WTC11 (cell line): ENCODE measurements at regions not wholly inside any gene's neighbourhood (a gene's known extent, or its start where the extent isn't known, plus 50 kb on each side); places are given as distances from the start of the nearest gene placed in this dataset.

Experiments used
- ATAC-seq: fragments of 200-7000 bp; cut with Tn5 transposase; 2 replicates; pipeline ENCODE4 v1.10.0; 2021; ENCODE audit warnings: mild to moderate bottlenecking, moderate library complexity
- CTCF ChIA-PET: fragments of 300-600 bp; sonication (Branson Sonifier 250); formaldehyde crosslinking; loops from one replicate; lab custom pipeline; 2021; ENCODE audit warnings: antibody characterized with exemption; lab: Charles Lee
- POLR2A ChIA-PET: fragments of 350-600 bp; sonication (Branson Sonifier 250); formaldehyde crosslinking; loops from one replicate; lab custom pipeline; 2021; ENCODE audit warnings: antibody characterized with exemption; lab: Charles Lee
- DNase-seq: peaks from one replicate; pipeline ENCODE4 v3.0.0; 2021; ENCODE audit warnings: low spot score
- H3K27ac Mint-ChIP-seq: 2 replicates; pipeline ENCODE4 v1.8.0; 2021; ENCODE audit warnings: mixed read lengths
- H3K27me3 Mint-ChIP-seq: 2 replicates; pipeline ENCODE4 v1.8.0; 2021; ENCODE audit warnings: low read depth, mild to moderate bottlenecking, moderate library complexity, mixed read lengths
- H3K36me3 Mint-ChIP-seq: 2 replicates; pipeline ENCODE4 v1.8.0; 2021; ENCODE audit warnings: mixed read lengths
- H3K4me1 Mint-ChIP-seq: 2 replicates; pipeline ENCODE4 v1.8.0; 2022; ENCODE audit warnings: mixed read lengths
- H3K4me3 Mint-ChIP-seq: 2 replicates; pipeline ENCODE4 v1.8.0; 2021; ENCODE audit warnings: mild to moderate bottlenecking, moderate library complexity, mixed read lengths
- H3K9me3 Mint-ChIP-seq: 2 replicates; pipeline ENCODE4 v1.8.0; 2021; ENCODE audit warnings: mixed read lengths
- ATF1 ChIP-seq: sonication (generic); formaldehyde crosslinking; IDR thresholded peaks from 2 replicates; pipeline ENCODE4 v1.8.1; 2023; ENCODE audit warnings: mild to moderate bottlenecking, moderate library complexity, missing genetic modification reagents
- ATF2 ChIP-seq: sonication (generic); formaldehyde crosslinking; IDR thresholded peaks from 2 replicates; pipeline ENCODE4 v1.8.1; 2022; ENCODE audit warnings: low read depth, missing genetic modification reagents, borderline replicate concordance
- ATF6 ChIP-seq: sonication (generic); formaldehyde crosslinking; IDR thresholded peaks from 2 replicates; pipeline ENCODE4 v1.8.1; 2023; ENCODE audit warnings: mild to moderate bottlenecking, missing genetic modification reagents
- CBFB ChIP-seq: sonication (generic); formaldehyde crosslinking; IDR thresholded peaks from 2 replicates; pipeline ENCODE4 v1.8.1; 2022; ENCODE audit warnings: mild to moderate bottlenecking, low read depth, missing genetic modification reagents
- CDX4 ChIP-seq: fragments of 250-450 bp; sonication (Bioruptor Pico); IDR thresholded peaks from 2 replicates; pipeline ENCODE4 v1.9.0; 2021; ENCODE audit warnings: moderate library complexity, mild to moderate bottlenecking, inconsistent platforms, borderline replicate concordance
- CREB1 ChIP-seq: sonication (generic); formaldehyde crosslinking; IDR thresholded peaks from 2 replicates; pipeline ENCODE4 v1.8.0; 2023; ENCODE audit warnings: mild to moderate bottlenecking, missing genetic modification reagents
- CTCF ChIP-seq: fragments of 200-600 bp; IDR thresholded peaks from 2 replicates; pipeline ENCODE4 v1.8.0; 2022; ENCODE audit warnings: antibody characterized with exemption
- E2F5 ChIP-seq: sonication (generic); formaldehyde crosslinking; IDR thresholded peaks from 2 replicates; pipeline ENCODE4 v1.8.1; 2022; ENCODE audit warnings: mild to moderate bottlenecking, moderate library complexity, missing genetic modification reagents
- ELF4 ChIP-seq: sonication (generic); formaldehyde crosslinking; IDR thresholded peaks from 2 replicates; pipeline ENCODE4 v1.8.1; 2022; ENCODE audit warnings: low read depth, mild to moderate bottlenecking, moderate library complexity, missing genetic modification reagents
- EMX1 ChIP-seq: fragments of 250-450 bp; sonication (Bioruptor Pico); IDR thresholded peaks from 2 replicates; pipeline ENCODE4 v1.8.0; 2021; ENCODE audit warnings: mild to moderate bottlenecking
- GTF2I ChIP-seq: fragments of 250-450 bp; sonication (Bioruptor Pico); conservative IDR thresholded peaks from 2 replicates; pipeline ENCODE4 v1.4.0; 2021; ENCODE audit warnings: mild to moderate bottlenecking
- HMGA2 ChIP-seq: fragments of 250-450 bp; sonication (Bioruptor Pico); IDR thresholded peaks from 2 replicates; pipeline ENCODE4 v1.4.0; 2021; ENCODE audit warnings: mild to moderate bottlenecking, moderate library complexity
- KAT7 ChIP-seq: sonication (generic); formaldehyde crosslinking; IDR thresholded peaks from 2 replicates; pipeline ENCODE4 v1.8.1; 2023; ENCODE audit warnings: missing genetic modification reagents, mild to moderate bottlenecking, borderline replicate concordance
- MYBL2 ChIP-seq: sonication (generic); formaldehyde crosslinking; IDR thresholded peaks from 2 replicates; pipeline ENCODE4 v1.8.1; 2023; ENCODE audit warnings: mild to moderate bottlenecking, moderate library complexity, missing genetic modification reagents
- NFATC4 ChIP-seq: fragments of 250-450 bp; sonication (Bioruptor Pico); IDR thresholded peaks from 2 replicates; pipeline ENCODE4 v1.9.0; 2021; ENCODE audit warnings: mild to moderate bottlenecking
- NR3C1 ChIP-seq: sonication (generic); formaldehyde crosslinking; conservative IDR thresholded peaks from 2 replicates; pipeline ENCODE4 v1.8.1; 2023; ENCODE audit warnings: low read depth, mild to moderate bottlenecking, missing genetic modification reagents
- OVOL2 ChIP-seq: fragments of 250-450 bp; sonication (Bioruptor Pico); IDR thresholded peaks from 2 replicates; pipeline ENCODE4 v1.9.0; 2021; ENCODE audit warnings: mild to moderate bottlenecking, borderline replicate concordance
- PRDM15 ChIP-seq: sonication (generic); formaldehyde crosslinking; IDR thresholded peaks from 2 replicates; pipeline ENCODE4 v1.8.0; 2022; ENCODE audit warnings: missing genetic modification reagents
- PREB ChIP-seq: sonication (generic); formaldehyde crosslinking; IDR thresholded peaks from 2 replicates; pipeline ENCODE4 v1.8.1; 2022; ENCODE audit warnings: mild to moderate bottlenecking, missing genetic modification reagents, moderate library complexity, borderline replicate concordance
- SOX15 ChIP-seq: fragments of 250-450 bp; sonication (Bioruptor Pico); IDR thresholded peaks from 2 replicates; pipeline ENCODE4 v1.9.0; 2021; ENCODE audit warnings: mild to moderate bottlenecking
- TCF7 ChIP-seq: sonication (generic); formaldehyde crosslinking; IDR thresholded peaks from 2 replicates; pipeline ENCODE4 v1.8.0; 2022; ENCODE audit warnings: mild to moderate bottlenecking, low read depth, missing genetic modification reagents, moderate library complexity
- ZNF396 ChIP-seq: fragments of 250-450 bp; sonication (Bioruptor Pico); IDR thresholded peaks from 2 replicates; pipeline ENCODE4 v1.8.0; 2021; ENCODE audit warnings: mild to moderate bottlenecking, moderate library complexity, borderline replicate concordance
- ZNF416 ChIP-seq: fragments of 250-450 bp; sonication (Bioruptor Pico); IDR thresholded peaks from 2 replicates; pipeline ENCODE4 v1.9.0; 2021; ENCODE audit warnings: mild to moderate bottlenecking, inconsistent platforms
- ZNF512 ChIP-seq: sonication (generic); formaldehyde crosslinking; IDR thresholded peaks from 2 replicates; pipeline ENCODE4 v1.8.1; 2022; ENCODE audit warnings: missing genetic modification reagents, borderline replicate concordance
- ZNF671 ChIP-seq: fragments of 250-450 bp; sonication (Bioruptor Pico); IDR thresholded peaks from 2 replicates; pipeline ENCODE4 v1.8.0; 2021; ENCODE audit warnings: mild to moderate bottlenecking

GRCh38 chr7:159205833-159206232, 61.2 kb upstream of the VIPR2 start (continued):
- TF ChIP-seq CTCF (no peak), MYBL2 (CRISPR knock-in tag) (no peak), EMX1 (CRISPR knock-in tag) (no peak), ATF1 (CRISPR knock-in tag) (no peak), HMGA2 (CRISPR knock-in tag) (no peak)

GRCh38 chr7:159204664-159205063, 60.0 kb upstream of the VIPR2 start:
- no peaks in the 10 kb centered on the region for H3K27me3 Mint-ChIP-seq
- CTCF ChIA-PET = no interaction called here
- POLR2A ChIA-PET = no interaction called here
- ATAC-seq = no peak
- H3K9me3 Mint-ChIP-seq = no peaks in the 10 kb centered on the region
- TF ChIP-seq ELF4 (no peak), ZNF671 (no peak), SOX15 (CRISPR knock-in tag) (no peak), NFATC4 (no peak), CREB1 (CRISPR knock-in tag) (no peak), ZNF416 (CRISPR knock-in tag) (no peak), ATF6 (CRISPR knock-in tag) (no peak), KAT7 (CRISPR knock-in tag) (no peak), E2F5 (CRISPR knock-in tag) (no peak), ZNF396 (CRISPR knock-in tag) (no peak), GTF2I (CRISPR knock-in tag) (no peak), OVOL2 (no peak), ZNF512 (no peak), PRDM15 (CRISPR knock-in tag) (no peak), TCF7 (no peak), ATF2 (CRISPR knock-in tag) (no peak), PREB (CRISPR knock-in tag) (no peak), CBFB (CRISPR knock-in tag) (no peak), CDX4 (CRISPR knock-in tag) (no peak), NR3C1 (CRISPR knock-in tag) (no peak)
- H3K4me3 Mint-ChIP-seq = no peak overlapping the region
- no peaks in the 10 kb centered on the region for H3K36me3 Mint-ChIP-seq
- no peak overlapping the region for H3K27ac Mint-ChIP-seq
- H3K4me1 Mint-ChIP-seq = no peaks in the 10 kb centered on the region
- DNase-seq = no peak
